LNCAP (cell line): ENCODE measurements at regions not wholly inside any gene's neighbourhood (a gene's known extent, or its start where the extent isn't known, plus 50 kb on each side); places are given as distances from the start of the nearest gene placed in this dataset.

ENCODE experiments used
- CTCF ChIP-seq: fragments of 450-650 bp; IDR thresholded peaks from 2 replicates; pipeline ENCODE4 v1.5.1; 2017; ENCODE audit warnings: mild to moderate bottlenecking

DNA sequence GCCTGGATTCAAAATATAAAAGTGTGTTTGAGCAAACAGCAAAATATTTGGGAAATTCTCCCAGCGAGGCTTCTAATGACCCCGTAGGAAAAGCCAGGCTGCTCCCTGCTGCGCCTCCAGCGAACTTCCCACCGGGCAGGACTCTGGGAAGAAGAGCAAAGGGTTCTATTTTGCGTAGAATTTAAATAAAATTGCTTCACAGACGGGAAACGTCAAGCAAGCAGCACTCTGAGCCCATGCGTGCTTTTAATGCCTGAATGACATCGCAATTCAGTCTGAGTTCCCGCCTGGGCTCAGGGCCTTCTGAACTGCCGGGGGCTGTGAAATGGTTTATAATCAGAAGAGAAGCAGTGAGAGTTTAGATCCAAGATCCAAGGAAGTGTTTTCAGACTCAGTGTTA, 775.1 kb downstream of the BRD1 start:
- TF ChIP-seq CTCF: no peak

GRCh38 chr22:49052023-49052538, 775.6 kb downstream of the BRD1 start:
- TF ChIP-seq CTCF: no peak

GRCh38 chr22:49051491-49052022, 776.1 kb downstream of the BRD1 start:
- TF ChIP-seq CTCF: no peak

GRCh38 chr22:49049691-49050090, 778.0 kb downstream of the BRD1 start:
- TF ChIP-seq CTCF: no peak

DNA sequence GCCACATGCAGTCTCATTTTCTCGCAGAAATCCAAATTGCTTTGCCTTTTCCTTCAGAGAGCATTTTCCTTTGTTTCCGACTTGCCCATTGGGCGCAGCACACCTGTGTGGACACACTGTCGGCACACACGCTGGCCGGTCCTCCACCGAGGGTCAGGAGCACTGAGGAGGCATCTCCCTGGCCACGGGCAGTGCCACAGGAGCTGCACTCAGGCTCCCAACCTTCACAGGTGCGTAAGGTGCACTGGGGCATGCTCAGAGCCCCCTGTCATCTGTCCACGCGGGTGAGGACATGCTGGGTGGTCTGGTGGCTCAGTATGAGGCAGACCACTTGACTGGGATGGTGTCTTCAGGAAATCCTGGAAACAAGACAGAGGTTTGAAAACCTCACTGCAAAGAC, 779.1 kb downstream of the BRD1 start:
- TF ChIP-seq CTCF: no peak

DNA sequence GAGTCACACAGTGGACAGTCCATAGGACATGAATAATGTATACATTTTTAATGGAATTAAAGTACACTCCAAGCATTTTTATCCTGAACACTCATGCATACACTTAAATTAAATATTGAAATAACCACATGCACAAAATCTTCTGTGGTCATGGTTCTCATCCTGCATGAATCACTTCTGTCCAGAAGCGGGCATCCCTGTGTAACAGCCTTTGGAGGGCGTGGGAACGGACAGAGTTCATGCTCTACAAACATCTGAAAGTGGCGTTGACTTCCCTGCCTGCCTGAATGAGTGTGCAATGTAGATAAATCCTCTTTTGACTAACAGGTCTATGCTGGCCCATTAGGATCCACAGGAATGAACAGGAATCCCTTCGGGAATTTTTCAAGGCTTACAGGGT, 780.2 kb downstream of the BRD1 start:
- no peak for TF ChIP-seq CTCF

- TF ChIP-seq CTCF: peak; percentile 58
Observed at GRCh38 chr22:49046546-49047361, 780.9 kb downstream of the BRD1 start.
